B cell (primary cell): ENCODE measurements at regions not wholly inside any gene's neighbourhood (a gene's known extent, or its start where the extent isn't known, plus 50 kb on each side); places are given as distances from the start of the nearest gene placed in this dataset.

Source experiments
- ATAC-seq: fragments of 200-7000 bp; cut with Tn5 transposase; one replicate; pipeline ENCODE4 v1.10.0; 2021; ENCODE audit warnings: low read depth, mild to moderate bottlenecking, moderate number of reproducible peaks, moderate library complexity
- CTCF ChIA-PET: fragments of 350-600 bp; sonication (Branson Sonifier 250); formaldehyde crosslinking; loops from one replicate; lab custom pipeline; 2021; ENCODE audit warnings: antibody characterized with exemption, inconsistent platforms; lab: Charles Lee
- POLR2A ChIA-PET: fragments of 350-600 bp; sonication (Branson Sonifier 250); formaldehyde crosslinking; loops from one replicate; lab custom pipeline; 2021; ENCODE audit warnings: antibody characterized with exemption; lab: Charles Lee
- DNase-seq: peaks from one replicate; pipeline ENCODE4 v3.0.0; 2013
- H2AFZ ChIP-seq: 2 replicates; pipeline ENCODE4 v1.6.1; 2012; ENCODE audit warnings: mild to moderate bottlenecking, low read depth, low read length; ENCODE audit not compliant: insufficient read depth, poor library complexity, severe bottlenecking
- H3K27ac ChIP-seq, 2 donors: 1 replicate in 1 of 2; 2 replicates in 1 of 2; pipeline ENCODE4 v1.5.1; 2012 to 2013; ENCODE audit warnings: low read length in 2 of 2, mild to moderate bottlenecking in 2 of 2, moderate library complexity in 1 of 2
- H3K27me3 ChIP-seq, 4 experiments: fragments of 200-600 bp in 1 of 4; sonication (generic) in 1 of 4; replicated peaks in 1 of 4; 1 replicate in 2 of 4; 2 replicates in 2 of 4; pipeline versions ENCODE4 v1.6.1 to v1.7.0; 2013 to 2016; ENCODE audit warnings: low read length in 3 of 4, mild to moderate bottlenecking in 2 of 4, mixed read lengths in 1 of 4, moderate library complexity in 1 of 4; ENCODE audit not compliant: insufficient read depth in 4 of 4, control insufficient read depth in 3 of 4; ENCODE audit errors: control extremely low read depth in 1 of 4
- H3K36me3 ChIP-seq, 2 experiments: replicated peaks in 1 of 2; 1 replicate in 1 of 2; 2 replicates in 1 of 2; pipeline versions ENCODE4 v1.6.1 to v1.7.1; 2013; ENCODE audit warnings: low read length in 1 of 2; ENCODE audit not compliant: insufficient read depth in 2 of 2, control insufficient read depth in 1 of 2; ENCODE audit errors: control extremely low read depth in 1 of 2, extremely low read depth in 1 of 2
- H3K4me1 ChIP-seq, 2 donors: fragments of 200-600 bp in 1 of 2; sonication (generic) in 1 of 2; 1 replicate in 1 of 2; 2 replicates in 1 of 2; pipeline versions ENCODE4 v1.5.1 to v1.6.1; 2013 to 2017; ENCODE audit warnings: low read length in 2 of 2; ENCODE audit not compliant: control insufficient read depth in 2 of 2, insufficient read depth in 2 of 2
- H3K4me2 ChIP-seq: replicated peaks from 2 replicates; pipeline ENCODE3; 2012; ENCODE audit warnings: mild to moderate bottlenecking, low read depth, low read length; ENCODE audit not compliant: poor library complexity, severe bottlenecking
- H3K4me3 ChIP-seq, 5 experiments: fragments of 200-600 bp in 1 of 5; sonication (generic) in 1 of 5; 1 replicate in 3 of 5; 2 replicates in 2 of 5; pipeline versions ENCODE4 v1.5.1 to v1.7.0; 2011 to 2016; ENCODE audit warnings: low read length in 4 of 5, mild to moderate bottlenecking in 4 of 5, low read depth in 2 of 5, control low read depth in 1 of 5, moderate library complexity in 1 of 5; ENCODE audit not compliant: insufficient read depth in 1 of 5; ENCODE audit errors: control extremely low read depth in 1 of 5, extremely low read depth in 1 of 5
- H3K79me2 ChIP-seq: fragments of 200-600 bp; sonication (generic); one replicate; pipeline ENCODE4 v1.6.0; 2016; ENCODE audit warnings: low read length; ENCODE audit not compliant: control insufficient read depth, insufficient read depth
- H3K9ac ChIP-seq: fragments of 200-600 bp; sonication (generic); 2 replicates; pipeline ENCODE4 v1.6.1; 2017; ENCODE audit warnings: mild to moderate bottlenecking, low read length, moderate library complexity
- H3K9me3 ChIP-seq, 3 donors: one replicate each; pipeline versions ENCODE4 v1.6.1 to v1.7.1; 2013; ENCODE audit warnings: low read length in 2 of 3; ENCODE audit not compliant: control insufficient read depth in 2 of 3, insufficient read depth in 1 of 3; ENCODE audit errors: control extremely low read depth in 1 of 3
- H4K20me1 ChIP-seq: 2 replicates; pipeline ENCODE4 v1.6.0; 2012; ENCODE audit warnings: mild to moderate bottlenecking, low read length; ENCODE audit not compliant: insufficient read depth, control insufficient read depth, poor library complexity, severe bottlenecking
- H3K27ac Mint-ChIP-seq: one replicate; pipeline ENCODE4 v1.8.0; 2021; ENCODE audit warnings: mixed read lengths
- H3K27me3 Mint-ChIP-seq: one replicate; pipeline ENCODE4 v1.8.0; 2021; ENCODE audit warnings: mixed read lengths
- H3K4me1 Mint-ChIP-seq: one replicate; pipeline ENCODE4 v1.8.0; 2021; ENCODE audit warnings: mixed read lengths
- H3K4me3 Mint-ChIP-seq: one replicate; pipeline ENCODE4 v1.8.0; 2021; ENCODE audit warnings: mixed read lengths
- H3K9me3 Mint-ChIP-seq: one replicate; pipeline ENCODE4 v1.8.0; 2022; ENCODE audit warnings: mixed read lengths; ENCODE audit not compliant: insufficient read depth
- EZH2 ChIP-seq: IDR thresholded peaks from 2 replicates; pipeline ENCODE4 v1.6.1; 2012; ENCODE audit warnings: borderline replicate concordance, low read depth, mild to moderate bottlenecking, moderate library complexity, low read length; ENCODE audit not compliant: insufficient read depth, poor library complexity, severe bottlenecking
- WGBS: methylation state at CpG from one replicate; pipeline ENCODE4 v1.1.5; 2013; ENCODE audit warnings: missing lambda C conversion rate; ENCODE audit not compliant: insufficient coverage; 5-methylcytosine and 5-hydroxymethylcytosine counted together
- intact Hi-C: fragments of 100-400 bp; cut with micrococcal nuclease; formaldehyde crosslinking; loops from one replicate; pipeline ENCODE4 v1.10.0; 2022
- TF ChIP-seq, protein P1 (sequence below): fragments of 200-600 bp; IDR thresholded peaks from one replicate; pipeline ENCODE4 v1.8.0; 2022; ENCODE audit warnings: antibody characterized with exemption, mild to moderate bottlenecking

DNA sequence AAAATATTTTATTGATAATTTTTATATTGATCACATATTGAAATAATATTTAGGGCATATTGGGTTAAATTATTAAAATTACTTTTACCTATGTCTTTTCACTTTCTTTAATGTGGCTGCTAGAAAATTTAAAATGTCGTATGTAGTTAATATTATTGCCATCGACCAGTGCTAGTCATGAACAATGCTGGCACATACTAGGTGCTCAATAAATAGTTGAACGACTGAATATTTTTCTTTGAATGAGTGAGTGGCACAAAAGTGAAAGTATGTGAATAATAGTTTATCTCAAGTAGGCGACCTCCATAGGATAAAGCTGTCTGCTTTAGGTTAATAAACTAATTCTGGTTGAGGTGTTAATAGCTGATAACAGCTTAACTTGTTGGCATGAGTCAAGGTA lies 150.8 kb upstream of the FGGY start:
- Histone ChIP-seq H3K27me3 (no peaks in the 10 kb centered on the region), H3K9ac (peak overlapping the region; percentile 72), H4K20me1 (no peaks in the 10 kb centered on the region), H3K4me2 (peak overlapping the region; percentile 77), H2AFZ (peak overlapping the region; percentile 84), H3K9me3 (no peaks in the 10 kb centered on the region), H3K4me3 (peak overlapping the region; percentile 31 to 69 (median 58)), H3K79me2 (no peaks in the 10 kb centered on the region), H3K36me3 (no peaks in the 10 kb centered on the region), H3K27ac (no peak overlapping the region), H3K4me1 (peaks cover 16 to 25% of the 10 kb centered on the region in 2 donors)
- Mint-ChIP-seq H3K27ac (peak overlapping the region; percentile 4), H3K27me3 (no peaks in the 10 kb centered on the region), H3K4me3 (peak overlapping the region; percentile 94), H3K4me1 (peaks cover 27% of the 10 kb centered on the region), H3K9me3 (no peaks in the 10 kb centered on the region)
- ATAC-seq (no peak), DNase-seq (no peak)
- POLR2A ChIA-PET: interaction anchor here (0.7 to 1.0 kb wide), 4 partner anchors 19 to 170 kb away, joined by 3 to 7 read pairs (median 6); no protein-coding TSS in a partner anchor
- TF ChIP-seq EZH2: no peak
- TF ChIP-seq, protein P1, sequence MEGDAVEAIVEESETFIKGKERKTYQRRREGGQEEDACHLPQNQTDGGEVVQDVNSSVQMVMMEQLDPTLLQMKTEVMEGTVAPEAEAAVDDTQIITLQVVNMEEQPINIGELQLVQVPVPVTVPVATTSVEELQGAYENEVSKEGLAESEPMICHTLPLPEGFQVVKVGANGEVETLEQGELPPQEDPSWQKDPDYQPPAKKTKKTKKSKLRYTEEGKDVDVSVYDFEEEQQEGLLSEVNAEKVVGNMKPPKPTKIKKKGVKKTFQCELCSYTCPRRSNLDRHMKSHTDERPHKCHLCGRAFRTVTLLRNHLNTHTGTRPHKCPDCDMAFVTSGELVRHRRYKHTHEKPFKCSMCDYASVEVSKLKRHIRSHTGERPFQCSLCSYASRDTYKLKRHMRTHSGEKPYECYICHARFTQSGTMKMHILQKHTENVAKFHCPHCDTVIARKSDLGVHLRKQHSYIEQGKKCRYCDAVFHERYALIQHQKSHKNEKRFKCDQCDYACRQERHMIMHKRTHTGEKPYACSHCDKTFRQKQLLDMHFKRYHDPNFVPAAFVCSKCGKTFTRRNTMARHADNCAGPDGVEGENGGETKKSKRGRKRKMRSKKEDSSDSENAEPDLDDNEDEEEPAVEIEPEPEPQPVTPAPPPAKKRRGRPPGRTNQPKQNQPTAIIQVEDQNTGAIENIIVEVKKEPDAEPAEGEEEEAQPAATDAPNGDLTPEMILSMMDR: no peak
- 86% methylated on average over 3 of the region's 4 CpGs for WGBS
- intact Hi-C loops: loop anchor here (2.0 to 5.0 kb wide), 4 partner anchors 151 to 611 kb away; partner anchors contain the start of genes FGGY and JUN
- CTCF ChIA-PET: interaction anchor here (0.5 to 0.9 kb wide), 2 partner anchors 346 to 362 kb away, joined by 3 to 6 read pairs; partner anchors contain the start of gene JUN

DNA sequence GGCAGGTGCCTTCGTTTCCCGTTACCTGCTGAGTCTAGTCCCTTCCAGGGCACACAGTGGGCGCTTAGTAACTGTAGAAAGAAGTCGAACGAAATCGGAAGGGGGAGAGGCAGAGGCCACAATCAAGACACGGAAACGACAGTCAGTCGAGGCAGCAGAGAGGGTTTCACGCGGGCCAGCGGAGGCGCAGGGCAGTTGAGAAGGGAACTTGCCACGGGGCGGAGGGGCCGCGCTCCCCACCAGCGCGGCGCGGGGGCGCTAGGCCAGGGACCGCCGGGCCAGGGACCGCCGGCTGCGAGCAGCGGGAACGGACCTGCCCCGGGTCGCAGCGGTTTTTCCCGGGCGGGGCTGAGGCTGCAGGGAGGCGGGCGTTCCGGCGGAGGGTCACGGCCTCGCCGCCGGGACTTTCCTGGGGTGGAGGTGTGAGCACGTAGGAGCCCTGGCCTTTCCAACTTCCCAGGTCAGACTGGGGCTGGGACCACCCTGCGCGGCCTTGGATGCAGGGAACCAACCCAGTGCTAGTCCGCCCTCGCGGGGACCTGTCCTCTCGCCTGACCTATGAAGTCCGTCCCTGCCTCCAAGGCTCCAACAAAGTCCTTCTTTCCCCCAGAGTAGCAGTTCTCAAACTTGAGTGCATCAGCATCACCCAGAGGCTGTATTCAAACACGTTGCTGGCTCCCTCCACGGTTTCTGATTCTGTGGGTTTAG lies 150.1 kb upstream of the FGGY start:
- H3K9me3 ChIP-seq: no peaks in the 10 kb centered on the region
- WGBS: 4% methylated on average over 50 of the region's 52 CpGs
- H3K9ac ChIP-seq: peak overlapping the region; percentile 72
- peak overlapping the region; percentile 84 for H2AFZ ChIP-seq
- ChIA-PET CTCF (interaction anchor here (0.5 to 3.2 kb wide), 3 partner anchors 347 to 552 kb away, joined by 3 to 11 read pairs (median 6); partner anchors contain the start of gene JUN), POLR2A (interaction anchor here (1.0 kb wide), 1 partner anchor 99 kb away, joined by 7 read pairs; no protein-coding TSS in a partner anchor)
- Mint-ChIP-seq H3K27me3 (no peaks in the 10 kb centered on the region), H3K27ac (peak overlapping the region; percentile 88), H3K9me3 (no peaks in the 10 kb centered on the region), H3K4me1 (peaks cover 32% of the 10 kb centered on the region), H3K4me3 (peak overlapping the region; percentile 94)
- peaks cover 16 to 28% of the 10 kb centered on the region in 2 donors for H3K4me1 ChIP-seq
- TF ChIP-seq, protein P1: peak; percentile 45
- TF ChIP-seq EZH2: no peak
- peak overlapping the region; percentile 77 for H3K4me2 ChIP-seq
- H3K27me3 ChIP-seq: no peaks in the 10 kb centered on the region
- DNase-seq: peak; percentile 78
- peak overlapping the region; percentile 31 to 69 (median 58) for H3K4me3 ChIP-seq
- peak overlapping the region; percentile 49 to 72 for H3K27ac ChIP-seq
- no peaks in the 10 kb centered on the region for H4K20me1 ChIP-seq
- ATAC-seq: peak; percentile 85
- no peaks in the 10 kb centered on the region for H3K36me3 ChIP-seq
- no peaks in the 10 kb centered on the region for H3K79me2 ChIP-seq
- intact Hi-C loops: loop anchor here (2.0 to 5.0 kb wide), 4 partner anchors 150 to 610 kb away; partner anchors contain the start of genes FGGY and JUN
